Neural cell (in vitro differentiated cells): ENCODE measurements at regions not wholly inside any gene's neighbourhood (a gene's known extent, or its start where the extent isn't known, plus 50 kb on each side); places are given as distances from the start of the nearest gene placed in this dataset.

ENCODE experiments used
- H2AFZ ChIP-seq: fragments of 200-600, 300-800 bp; sonication (generic), shearing (Covaris generic); 2 replicates; pipeline ENCODE4 v1.6.0; 2014; ENCODE audit warnings: low read depth, mild to moderate bottlenecking, antibody characterized with exemption, low read length, moderate library complexity
- H3F3A ChIP-seq: fragments of 200-600 bp; shearing (Covaris generic); 2 replicates; pipeline ENCODE4 v1.6.1; 2016; ENCODE audit warnings: mild to moderate bottlenecking, moderate library complexity, mixed read lengths, antibody characterized with exemption, low read length; ENCODE audit not compliant: insufficient read depth, poor library complexity, severe bottlenecking
- H3K27ac ChIP-seq: fragments of 200-600, 300-800 bp; sonication (generic), shearing (Covaris generic); 2 replicates; pipeline ENCODE4 v1.5.1; 2014; ENCODE audit warnings: mild to moderate bottlenecking, low read length, moderate library complexity
- H3K27me3 ChIP-seq: fragments of 300-800, 200-600 bp; sonication (generic), shearing (Covaris generic); 2 replicates; pipeline ENCODE4 v1.6.0; 2014; ENCODE audit warnings: mild to moderate bottlenecking, low read depth, low read length, moderate library complexity; ENCODE audit not compliant: insufficient read depth
- H3K36me3 ChIP-seq: fragments of 300-800, 200-600 bp; sonication (generic), shearing (Covaris generic); 2 replicates; pipeline ENCODE4 v1.5.1; 2014; ENCODE audit warnings: mild to moderate bottlenecking, antibody characterized with exemption, low read length, moderate library complexity; ENCODE audit not compliant: insufficient read depth
- H3K4me2 ChIP-seq: fragments of 300-800, 200-600 bp; sonication (generic), shearing (Covaris generic); 2 replicates; pipeline ENCODE4 v1.6.0; 2014; ENCODE audit warnings: mild to moderate bottlenecking, low read length
- H3K4me3 ChIP-seq: fragments of 300-800, 200-600 bp; sonication (generic), shearing (Covaris generic); 2 replicates; pipeline ENCODE4 v1.5.1; 2014; ENCODE audit warnings: mild to moderate bottlenecking, low read length, moderate library complexity
- H3K79me2 ChIP-seq: fragments of 200-600 bp; shearing (Covaris generic); replicated peaks from 2 replicates; pipeline ENCODE4 v1.6.0; 2014; ENCODE audit warnings: mild to moderate bottlenecking, low read length, moderate library complexity; ENCODE audit not compliant: insufficient read depth
- H3K9ac ChIP-seq: fragments of 300-800, 200-600 bp; sonication (generic), shearing (Covaris generic); 2 replicates; pipeline ENCODE4 v1.6.1; 2016; ENCODE audit warnings: mild to moderate bottlenecking, low read length, mixed read lengths
- H3K9me2 ChIP-seq: fragments of 200-600 bp; shearing (Covaris generic); 2 replicates; pipeline ENCODE4 v1.6.1; 2016; ENCODE audit warnings: mild to moderate bottlenecking, low read length, mixed read lengths; ENCODE audit not compliant: insufficient read depth
- H3K9me3 ChIP-seq: fragments of 200-600, 300-800 bp; sonication (generic), shearing (Covaris generic); 2 replicates; pipeline ENCODE4 v1.6.1; 2016; ENCODE audit warnings: mild to moderate bottlenecking, mixed run types, low read length, moderate library complexity, mixed read lengths
- H4K20me1 ChIP-seq: fragments of 200-600 bp; shearing (Covaris generic); 2 replicates; pipeline ENCODE4 v1.6.1; 2016; ENCODE audit warnings: mild to moderate bottlenecking, mixed run types; ENCODE audit not compliant: insufficient read depth
- CTCF ChIP-seq: fragments of 450-650 bp; IDR thresholded peaks from 2 replicates; pipeline ENCODE4 v1.5.1; 2014; ENCODE audit warnings: antibody characterized with exemption, mild to moderate bottlenecking, moderate library complexity; ENCODE audit not compliant: poor library complexity, severe bottlenecking
- EP300 ChIP-seq: fragments of 450-650 bp; conservative IDR thresholded peaks from 2 replicates; pipeline ENCODE4 v1.6.1; 2014; ENCODE audit warnings: antibody characterized with exemption, mild to moderate bottlenecking, moderate library complexity; ENCODE audit not compliant: poor library complexity, severe bottlenecking
- EZH2 ChIP-seq: fragments of 200-600, 300-800 bp; shearing (Covaris generic), sonication (generic); IDR thresholded peaks from 2 replicates; pipeline ENCODE4 v1.6.1; 2014; ENCODE audit warnings: antibody characterized with exemption, low read length, borderline replicate concordance, mild to moderate bottlenecking; ENCODE audit not compliant: insufficient read depth, poor library complexity, severe bottlenecking
- MXI1 ChIP-seq: fragments of 450-650 bp; conservative IDR thresholded peaks from 2 replicates; pipeline ENCODE4 v1.6.1; 2014; ENCODE audit warnings: antibody characterized with exemption, mild to moderate bottlenecking; ENCODE audit not compliant: poor library complexity, severe bottlenecking
- POLR2AphosphoS5 ChIP-seq: IDR thresholded peaks from 2 replicates; pipeline ENCODE4 v1.6.1; 2012
- RAD21 ChIP-seq: fragments of 450-650 bp; conservative IDR thresholded peaks from 2 replicates; pipeline ENCODE4 v1.6.1; 2014; ENCODE audit warnings: antibody characterized with exemption, mild to moderate bottlenecking, moderate library complexity
- REST ChIP-seq: IDR thresholded peaks from 2 replicates; pipeline ENCODE4 v1.6.1; 2012; ENCODE audit warnings: borderline replicate concordance
- SMC3 ChIP-seq: fragments of 450-650 bp; conservative IDR thresholded peaks from 2 replicates; pipeline ENCODE4 v1.6.1; 2014; ENCODE audit warnings: antibody characterized with exemption, mild to moderate bottlenecking, moderate library complexity; ENCODE audit not compliant: poor library complexity
- TAF1 ChIP-seq: IDR thresholded peaks from 2 replicates; pipeline ENCODE4 v1.6.1; 2012; ENCODE audit warnings: low read depth

GRCh38 chr1:168476588-168477385 lies 67.0 kb downstream of the XCL2 start:
- Histone ChIP-seq H3K9ac (no peak overlapping the region), H3K36me3 (no peaks in the 10 kb centered on the region), H3K4me3 (no peak overlapping the region), H2AFZ (no peak overlapping the region), H3K9me3 (peaks cover 3% of the 10 kb centered on the region), H3F3A (no peaks in the 10 kb centered on the region), H3K27ac (no peak overlapping the region), H3K4me2 (no peak overlapping the region), H3K9me2 (no peaks in the 10 kb centered on the region), H4K20me1 (no peaks in the 10 kb centered on the region), H3K79me2 (no peaks in the 10 kb centered on the region), H3K27me3 (no peaks in the 10 kb centered on the region)
- no peak for TF ChIP-seq SMC3
- TF ChIP-seq REST = no peak
- no peak for TF ChIP-seq MXI1
- no peak for TF ChIP-seq RAD21
- TF ChIP-seq EZH2 = no peak
- no peak for TF ChIP-seq CTCF
- TF ChIP-seq EP300 = no peak
- TF ChIP-seq POLR2AphosphoS5 = no peak
- no peak for TF ChIP-seq TAF1

- Histone ChIP-seq H3K79me2 (no peaks in the 10 kb centered on the region), H3K36me3 (no peaks in the 10 kb centered on the region), H3K9me2 (no peaks in the 10 kb centered on the region), H3K27ac (no peak overlapping the region), H3F3A (no peaks in the 10 kb centered on the region), H2AFZ (no peak overlapping the region), H3K27me3 (no peaks in the 10 kb centered on the region), H3K9me3 (peaks cover 3% of the 10 kb centered on the region), H3K4me3 (no peak overlapping the region), H3K4me2 (no peak overlapping the region), H3K9ac (no peak overlapping the region), H4K20me1 (no peaks in the 10 kb centered on the region)
- TF ChIP-seq CTCF = no peak
- no peak for TF ChIP-seq RAD21
- TF ChIP-seq EZH2 = no peak
- no peak for TF ChIP-seq REST
- no peak for TF ChIP-seq POLR2AphosphoS5
- no peak for TF ChIP-seq EP300
- TF ChIP-seq TAF1 = no peak
- no peak for TF ChIP-seq SMC3
- TF ChIP-seq MXI1 = no peak
These were observed 69.5 kb downstream of the XCL2 start for GRCh38 chr1:168474322-168474721.
